ENCODE measurements at regions not wholly inside any gene's neighbourhood (a gene's known extent, or its start where the extent isn't known, plus 50 kb on each side); places are given as distances from the start of the nearest gene placed in this dataset.

- Histone ChIP-seq H3K9ac (ENCODE audit: control insufficient read depth, insufficient read depth, low read length) (no peak overlapping the region), H4K20me1 (ENCODE audit: control insufficient read depth, insufficient read depth) (no peaks in the 10 kb centered on the region), H3K27ac (ENCODE audit: control insufficient read depth, insufficient read depth) (no peak overlapping the region), H3K4me1 (ENCODE audit: control insufficient read depth, insufficient read depth, low read length) (no peaks in the 10 kb centered on the region), H3K27me3 (replicated peaks in 1 of 2; ENCODE audit: control insufficient read depth in 2 of 2, insufficient read depth in 2 of 2, low read length in 1 of 2) (no peaks in the 10 kb centered on the region), H3K79me2 (ENCODE audit: control insufficient read depth, insufficient read depth, low read length) (no peaks in the 10 kb centered on the region), H3K36me3 (ENCODE audit: control insufficient read depth in 2 of 2, insufficient read depth in 2 of 2, low read length in 1 of 2) (no peaks in the 10 kb centered on the region), H3K4me3 (no peak overlapping the region), H2AFZ (ENCODE audit: control insufficient read depth, low read depth, low read length) (no peak overlapping the region), H3K9me3 (replicated peaks; ENCODE audit: control insufficient read depth, insufficient read depth, low read length) (no peaks in the 10 kb centered on the region), H3K4me2 (ENCODE audit: control insufficient read depth, insufficient read depth) (no peak overlapping the region)
- intact Hi-C loops (cut with micrococcal nuclease; ENCODE audit: unreplicated experiment): no loop called here
- CTCF ChIA-PET: interaction anchor here (0.6 kb wide), 1 partner anchor 19 kb away, joined by 6 read pairs; no protein-coding TSS in a partner anchor
- RAD21 ChIA-PET (ENCODE audit: unreplicated experiment): no interaction called here
- in situ Hi-C loops (cut with MboI): no loop called here
- SMC1A ChIA-PET (ENCODE audit: uncharacterized antibody, unreplicated experiment): no interaction called here
- no peak for TF ChIP-seq CHD4 (IDR thresholded peaks at IDR 0.05)
- TF ChIP-seq MYC (IDR thresholded peaks at IDR 0.05; ENCODE audit: insufficient read depth, insufficient read length, insufficient replicate concordance, low read length, severe bottlenecking): no peak
- TF ChIP-seq ZNF622 (IDR thresholded peaks at IDR 0.05): no peak
- TF ChIP-seq MYB (IDR thresholded peaks at IDR 0.05; ENCODE audit: borderline replicate concordance, low read depth, low read length): no peak
- TF ChIP-seq NFYB (IDR thresholded peaks at IDR 0.05; ENCODE audit: insufficient read depth, low read depth, low read length): no peak
- TF ChIP-seq RCOR1 (conservative IDR thresholded peaks at IDR 0.05; ENCODE audit: low read depth, low read length): no peak
- TF ChIP-seq BACH1 (IDR thresholded peaks at IDR 0.05; ENCODE audit: borderline replicate concordance): no peak
- TF ChIP-seq SREBF2 (IDR thresholded peaks at IDR 0.05; ENCODE audit: low read length): no peak
- no peak for TF ChIP-seq WRNIP1 (IDR thresholded peaks at IDR 0.05; ENCODE audit: borderline replicate concordance, low read depth, low read length)
- TF ChIP-seq FOS (IDR thresholded peaks at IDR 0.05; ENCODE audit: borderline replicate concordance, extremely low read depth, insufficient read length): no peak
- no peak for TF ChIP-seq FOXK2 (IDR thresholded peaks at IDR 0.05)
- no peak for TF ChIP-seq IKZF1 (conservative IDR thresholded peaks at IDR 0.05)
- no peak for TF ChIP-seq KLF5 (IDR thresholded peaks at IDR 0.05; ENCODE audit: partially characterized antibody)
- TF ChIP-seq BHLHE40 (IDR thresholded peaks at IDR 0.05; ENCODE audit: borderline replicate concordance in 1 of 2, low read depth in 2 of 2, low read length in 1 of 2): no peak
- TF ChIP-seq PAX5 (IDR thresholded peaks at IDR 0.05; ENCODE audit: borderline replicate concordance, low read depth, low read length): no peak
- TF ChIP-seq ESRRA (IDR thresholded peaks at IDR 0.05; ENCODE audit: low read length): no peak
- no peak for TF ChIP-seq TCF12 (IDR thresholded peaks at IDR 0.05; ENCODE audit: low read depth, low read length)
- DNase-seq (ENCODE audit: low read depth, low spot score) (no peak), FAIRE-seq (no peak), ATAC-seq (no peak)
- BruUV-seq (replicated peaks): no TSS peak
- POLR2A ChIA-PET: no interaction called here
- 19% methylated on average over 3 of the region's 3 CpGs for WGBS (ENCODE audit: insufficient coverage, insufficient replicate concordance, low lambda C conversion rate, missing lambda C conversion rate)
Measured at GRCh38 chrX:25544641-25545040, 528.9 kb upstream of the ARX start.
